Small intestine (tissue), 7 donors: ENCODE measurements at regions not wholly inside any gene's neighbourhood (a gene's known extent, or its start where the extent isn't known, plus 50 kb on each side); places are given as distances from the start of the nearest gene placed in this dataset.

Experiments
- DNase-seq, 2 donors: peaks; one replicate each; pipeline versions ENCODE4 v3.0.0 to v3.0.0-alpha.2; 2013
- FAIRE-seq: peaks from 2 replicates; lab custom pipeline; 2012; peaks lifted over from hg19 to GRCh38; lab: Jason Lieb, UNC
- H3K27ac ChIP-seq, 3 donors: one replicate each; pipeline ENCODE4 v1.5.1; 2013; ENCODE audit warnings: low read length in 2 of 3, mild to moderate bottlenecking in 2 of 3, control low read depth in 1 of 3, inconsistent platforms in 1 of 3, low read depth in 1 of 3, moderate library complexity in 1 of 3
- H3K27me3 ChIP-seq, 3 donors: one replicate each; pipeline ENCODE4 v1.6.1; 2013; ENCODE audit warnings: low read length in 3 of 3, inconsistent platforms in 1 of 3; ENCODE audit not compliant: control insufficient read depth in 3 of 3, insufficient read depth in 3 of 3
- H3K36me3 ChIP-seq, 3 donors: one replicate each; pipeline ENCODE4 v1.6.1; 2013; ENCODE audit warnings: low read length in 3 of 3, inconsistent platforms in 1 of 3, low read depth in 1 of 3, mild to moderate bottlenecking in 1 of 3, moderate library complexity in 1 of 3; ENCODE audit not compliant: control insufficient read depth in 3 of 3, insufficient read depth in 2 of 3
- H3K4me1 ChIP-seq, 3 donors: one replicate each; pipeline ENCODE4 v1.6.1; 2013; ENCODE audit warnings: low read length in 2 of 3, inconsistent platforms in 1 of 3, low read depth in 1 of 3, mild to moderate bottlenecking in 1 of 3, moderate library complexity in 1 of 3; ENCODE audit not compliant: control insufficient read depth in 3 of 3, insufficient read depth in 2 of 3
- H3K4me3 ChIP-seq, 3 donors: one replicate each; pipeline ENCODE4 v1.5.1; 2013; ENCODE audit warnings: low read length in 3 of 3, control low read depth in 1 of 3, inconsistent platforms in 1 of 3, low read depth in 1 of 3, mild to moderate bottlenecking in 1 of 3, moderate library complexity in 1 of 3
- H3K9me3 ChIP-seq, 2 donors: one replicate each; pipeline ENCODE4 v1.6.1; 2013; ENCODE audit warnings: low read depth in 1 of 2, low read length in 1 of 2; ENCODE audit not compliant: control insufficient read depth in 2 of 2, insufficient read depth in 1 of 2
- WGBS, 3 donors: extraction: QIAGEN DNeasy Blood & Tissue Kit; methylation state at CpG; one replicate each; pipeline ENCODE4 v1.1.7; 2013; 5-methylcytosine and 5-hydroxymethylcytosine counted together
- donor health status: healthy with polysubstance abuse.
- donor health status: control.
- donor health status: control.
- donor health status: Bipolar disorder and iron deficiency.
- donor health status: healthy.

DNA sequence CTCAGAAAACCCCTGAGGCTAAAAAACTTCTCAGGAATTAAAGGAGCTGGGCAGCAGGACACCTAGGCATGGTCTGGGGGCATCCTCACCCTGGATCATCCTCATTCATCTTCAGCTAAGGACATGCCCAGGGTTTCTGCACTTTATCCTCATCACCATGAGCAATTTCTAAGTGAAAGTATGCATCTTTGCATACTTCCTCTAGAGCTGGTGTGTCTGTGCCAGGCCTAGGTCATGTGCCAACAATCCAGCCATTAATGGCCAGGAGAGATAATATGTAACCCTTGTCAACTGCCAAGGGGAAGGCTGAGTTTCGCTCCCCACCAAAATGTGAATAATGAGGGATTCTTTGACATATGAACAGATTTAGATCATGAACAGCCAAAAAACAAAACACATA, 160.5 kb downstream of the KITLG start:
- DNase-seq, result no peak
- 86 to 95% (median 90%) methylated on average over 1 of the region's 1 CpG for WGBS, 3 donors
- Histone ChIP-seq H3K9me3 (no peaks in the 10 kb centered on the region), H3K4me3 (no peak overlapping the region), H3K36me3 (no peaks in the 10 kb centered on the region), H3K4me1 (no peaks in the 10 kb centered on the region), H3K27me3 (no peaks in the 10 kb centered on the region), H3K27ac (no peak overlapping the region)
- no peak for FAIRE-seq

DNA sequence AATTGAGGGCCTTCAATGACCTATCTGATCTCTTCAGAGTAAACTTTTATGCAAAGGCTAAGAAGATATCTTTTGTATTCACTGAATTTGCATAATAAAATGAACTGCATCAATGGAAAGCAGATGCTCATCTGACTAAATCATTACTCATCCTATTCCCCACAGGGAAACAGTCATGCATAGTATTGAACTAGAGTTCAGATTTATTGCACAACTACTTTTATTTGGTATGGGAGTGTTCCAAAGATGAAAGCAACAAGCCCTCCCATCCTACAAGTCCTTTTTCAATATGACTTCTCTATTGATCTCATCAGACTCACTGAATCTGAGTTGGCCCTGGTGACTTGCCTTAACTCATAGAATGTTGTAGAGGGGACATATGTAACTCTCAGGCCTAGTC, 159.8 kb downstream of the KITLG start:
- H3K27me3 ChIP-seq, result no peaks in the 10 kb centered on the region
- FAIRE-seq (no peak), DNase-seq (no peak)
- H3K4me3 ChIP-seq, result no peak overlapping the region
- H3K27ac ChIP-seq, result no peak overlapping the region
- no peaks in the 10 kb centered on the region for H3K36me3 ChIP-seq
- H3K9me3 ChIP-seq, result no peaks in the 10 kb centered on the region
- no peaks in the 10 kb centered on the region for H3K4me1 ChIP-seq

DNA sequence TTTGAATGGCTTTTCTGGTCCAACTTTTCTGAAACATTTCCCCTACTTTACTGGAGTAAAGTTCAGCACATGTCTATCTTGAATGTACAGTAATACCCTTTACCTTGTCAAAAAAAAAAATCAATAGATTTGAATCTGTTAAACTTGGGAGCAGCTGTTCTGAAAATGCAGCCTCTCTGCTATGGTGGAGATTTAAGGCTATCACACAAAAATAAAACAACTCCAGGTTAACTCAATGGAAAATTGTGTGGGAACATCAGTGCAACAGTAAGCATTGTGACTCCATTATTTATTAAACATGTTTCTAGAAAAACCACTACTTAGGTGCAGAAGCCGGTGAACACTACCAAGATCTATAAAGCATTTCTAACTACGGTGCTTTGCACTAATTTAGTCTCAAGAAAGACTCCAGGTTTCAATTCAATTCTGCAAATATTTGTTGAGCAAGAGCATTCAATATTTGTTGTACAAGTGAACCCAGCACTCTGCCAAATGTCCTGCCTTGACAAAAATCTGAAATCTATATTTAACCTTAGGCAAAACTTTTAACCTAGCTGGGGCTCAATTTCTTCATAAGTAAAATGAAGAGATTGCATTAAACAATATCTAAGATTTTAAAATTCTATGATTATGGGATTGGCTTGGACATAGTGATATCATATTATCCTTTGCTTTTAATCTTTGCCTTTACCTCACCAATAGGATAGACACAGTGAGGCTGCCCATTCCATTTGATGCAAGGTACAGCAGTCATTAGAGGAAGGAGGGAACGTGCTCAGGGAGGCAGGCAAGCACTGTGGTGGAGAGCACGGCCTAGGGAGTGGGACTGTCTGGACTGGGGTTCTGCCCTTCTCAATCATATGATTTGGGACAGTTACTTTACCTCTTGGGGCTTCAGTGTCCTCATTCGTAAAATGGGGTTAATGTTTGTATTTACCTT, 155.2 kb downstream of the KITLG start:
- H3K9me3 ChIP-seq, result peaks cover 0 to 9% of the 10 kb centered on the region in 2 donors
- H3K4me1 ChIP-seq, result no peaks in the 10 kb centered on the region
- 75 to 79% (median 77%) methylated on average over 5 of the region's 5 CpGs for WGBS, 3 donors
- DNase-seq (no peak), FAIRE-seq (no peak)
- no peak overlapping the region for H3K4me3 ChIP-seq
- no peaks in the 10 kb centered on the region for H3K36me3 ChIP-seq
- no peaks in the 10 kb centered on the region for H3K27me3 ChIP-seq
- H3K27ac ChIP-seq, result no peak overlapping the region

DNA sequence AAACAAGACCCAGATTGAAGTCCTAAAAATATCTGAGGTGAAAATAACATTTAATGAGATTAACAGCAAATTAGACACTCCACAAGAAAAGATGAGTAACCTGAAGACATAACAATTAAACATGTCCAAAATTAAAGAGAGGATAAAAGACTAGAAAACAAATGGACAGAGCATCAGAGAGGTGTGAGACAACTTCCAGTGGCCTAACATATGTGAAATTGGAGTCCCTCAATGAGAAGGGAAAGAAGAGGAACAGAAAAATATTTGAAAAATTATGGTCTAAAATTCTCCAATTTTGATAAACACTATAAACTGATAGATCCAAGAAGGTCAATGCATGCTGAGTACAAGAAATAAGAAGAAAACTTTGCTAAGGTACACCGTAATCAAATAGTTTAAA, 151.9 kb downstream of the KITLG start:
- Histone ChIP-seq H3K4me3 (no peak overlapping the region), H3K27ac (no peak overlapping the region), H3K27me3 (no peaks in the 10 kb centered on the region), H3K4me1 (peaks cover 0 to 1% (median 0%) of the 10 kb centered on the region in 3 donors), H3K36me3 (no peaks in the 10 kb centered on the region), H3K9me3 (peaks cover 0 to 9% of the 10 kb centered on the region in 2 donors)
- no peak for DNase-seq
- no peak for FAIRE-seq
- WGBS, 3 donors, result 89 to 100% (median 97%) methylated on average over 1 of the region's 1 CpG

DNA sequence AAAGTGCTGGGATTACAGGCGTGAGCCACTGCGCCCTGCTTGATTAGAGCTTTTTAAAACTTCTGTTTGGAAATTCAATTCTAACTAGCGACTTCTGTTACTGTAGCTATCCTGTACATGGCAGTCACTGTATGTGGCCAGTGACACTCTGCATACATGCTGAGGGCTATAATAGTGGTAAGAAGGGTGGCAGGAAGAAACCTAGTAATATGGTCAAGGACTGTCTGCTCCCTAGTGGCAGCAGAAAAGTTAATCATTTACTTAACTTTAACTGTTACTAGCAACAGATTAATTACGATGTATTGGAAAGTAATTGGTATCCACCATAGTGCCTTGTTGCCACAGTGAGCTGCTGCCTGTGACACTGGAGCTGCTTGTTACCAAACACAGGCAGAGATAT, 149.0 kb downstream of the KITLG start:
- DNase-seq, result peak; percentile 8 to 24

DNA sequence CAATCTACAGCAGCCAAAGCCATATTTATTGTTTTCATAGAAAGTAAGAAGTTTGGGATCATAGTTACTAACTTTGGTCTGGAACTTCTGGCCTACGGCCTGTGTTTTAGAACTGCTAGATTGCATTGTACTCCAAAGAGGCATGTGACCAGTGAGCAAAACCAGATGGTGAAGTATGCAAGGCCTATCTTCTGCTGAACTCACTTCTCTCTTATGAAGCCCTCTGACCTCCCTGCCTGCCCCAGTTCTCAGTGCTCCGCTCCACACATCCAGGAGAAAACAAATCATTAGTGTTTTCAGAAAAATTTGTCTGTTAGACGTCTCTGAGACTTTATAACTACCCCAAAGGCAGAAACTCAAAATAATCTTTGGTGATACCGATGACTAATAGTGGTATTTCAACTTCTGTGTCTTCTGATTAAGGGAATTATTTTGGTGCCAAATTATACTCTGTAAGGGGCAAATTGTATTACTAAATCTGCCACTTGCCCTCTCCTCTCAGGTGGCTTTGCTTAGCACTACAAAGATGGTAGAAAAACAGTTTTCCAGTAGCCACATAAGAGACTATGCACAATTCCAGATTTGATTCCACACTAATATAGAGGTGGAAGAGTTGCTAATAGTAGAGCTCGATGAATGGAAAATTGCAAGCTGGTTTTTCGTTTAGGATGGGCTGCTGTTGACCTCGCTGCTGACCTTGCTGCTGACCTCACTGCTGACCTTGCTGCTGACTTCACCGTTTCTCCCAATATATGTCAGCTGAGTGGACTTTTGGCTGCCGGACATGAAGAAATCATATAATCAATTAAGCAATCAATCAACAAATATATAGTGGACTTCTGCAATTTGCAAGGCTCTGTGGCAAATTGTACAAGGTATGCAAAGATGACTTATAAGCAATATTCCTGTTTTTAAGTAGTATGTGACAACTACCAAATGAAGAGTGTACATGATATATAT, 147.5 kb downstream of the KITLG start:
- 76 to 91% (median 89%) methylated on average over 9 of the region's 9 CpGs for WGBS, 3 donors
- H3K36me3 ChIP-seq, result no peaks in the 10 kb centered on the region
- peaks cover 0 to 16% of the 10 kb centered on the region in 2 donors for H3K9me3 ChIP-seq
- H3K4me1 ChIP-seq, result peaks cover 0 to 3% (median 1%) of the 10 kb centered on the region in 3 donors
- no peak overlapping the region for H3K27ac ChIP-seq
- DNase-seq (no peak), FAIRE-seq (no peak)
- H3K4me3 ChIP-seq, result no peak overlapping the region
- no peaks in the 10 kb centered on the region for H3K27me3 ChIP-seq

More for the DNA sequence above, 149.0 kb downstream of the KITLG start:
- no peaks in the 10 kb centered on the region for H3K27me3 ChIP-seq
- no peak overlapping the region for H3K27ac ChIP-seq
- no peaks in the 10 kb centered on the region for H3K36me3 ChIP-seq
- H3K4me1 ChIP-seq, result peaks cover 0 to 3% (median 1%) of the 10 kb centered on the region in 3 donors
- WGBS, 3 donors, result 74 to 88% (median 78%) methylated on average over 4 of the region's 4 CpGs
- H3K9me3 ChIP-seq, result peaks cover 0 to 9% of the 10 kb centered on the region in 2 donors
- no peak for FAIRE-seq
- no peak overlapping the region for H3K4me3 ChIP-seq

DNA sequence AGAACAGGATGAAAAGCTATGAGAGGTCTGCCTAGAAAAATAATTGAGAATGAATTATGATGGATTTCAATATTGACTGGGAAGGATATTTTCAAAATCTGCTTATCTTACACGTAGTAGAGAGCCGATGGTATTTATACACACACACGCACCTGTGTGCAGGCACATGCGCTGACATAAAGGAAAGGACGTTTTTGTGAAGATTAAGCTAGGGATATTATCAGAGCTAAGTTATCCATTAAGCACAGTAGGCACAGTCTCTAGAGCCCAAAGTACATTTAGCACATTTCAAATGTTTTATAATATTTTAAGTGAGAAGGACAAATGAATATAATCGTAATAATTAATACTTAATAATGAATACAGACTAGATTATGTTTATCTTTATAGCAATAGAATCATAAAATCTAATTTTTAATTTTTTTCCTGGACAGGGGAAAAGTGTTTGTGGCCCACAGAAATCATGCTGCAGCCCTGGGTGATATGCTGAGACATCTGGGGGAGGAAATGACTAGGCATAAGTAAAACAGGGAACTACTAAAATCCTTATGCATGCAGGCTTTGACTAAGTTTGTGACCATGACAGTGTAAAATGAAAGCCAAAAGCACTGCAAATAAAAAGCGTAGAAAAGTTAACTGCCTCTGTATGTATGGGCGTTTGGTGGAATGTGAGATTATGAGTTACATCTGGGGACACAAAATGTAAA, 146.1 kb downstream of the KITLG start:
- peak in 1 of 2 donors; percentile 17 for DNase-seq
- Histone ChIP-seq H3K27me3 (no peaks in the 10 kb centered on the region), H3K4me1 (peaks cover 0 to 3% (median 1%) of the 10 kb centered on the region in 3 donors), H3K27ac (no peak overlapping the region), H3K4me3 (no peak overlapping the region), H3K36me3 (no peaks in the 10 kb centered on the region), H3K9me3 (peaks cover 0 to 12% of the 10 kb centered on the region in 2 donors)
- no peak for FAIRE-seq
- WGBS, 3 donors, result 25 to 50% (median 34%) methylated on average over 8 of the region's 8 CpGs
